HK-2 (cell line): ENCODE measurements at regions not wholly inside any gene's neighbourhood (a gene's known extent, or its start where the extent isn't known, plus 50 kb on each side); places are given as distances from the start of the nearest gene placed in this dataset.

ENCODE experiments used
- DNase-seq: peaks from one replicate; pipeline ENCODE4 v3.0.0-alpha.2; 2018; ENCODE audit not compliant: unreplicated experiment

DNA sequence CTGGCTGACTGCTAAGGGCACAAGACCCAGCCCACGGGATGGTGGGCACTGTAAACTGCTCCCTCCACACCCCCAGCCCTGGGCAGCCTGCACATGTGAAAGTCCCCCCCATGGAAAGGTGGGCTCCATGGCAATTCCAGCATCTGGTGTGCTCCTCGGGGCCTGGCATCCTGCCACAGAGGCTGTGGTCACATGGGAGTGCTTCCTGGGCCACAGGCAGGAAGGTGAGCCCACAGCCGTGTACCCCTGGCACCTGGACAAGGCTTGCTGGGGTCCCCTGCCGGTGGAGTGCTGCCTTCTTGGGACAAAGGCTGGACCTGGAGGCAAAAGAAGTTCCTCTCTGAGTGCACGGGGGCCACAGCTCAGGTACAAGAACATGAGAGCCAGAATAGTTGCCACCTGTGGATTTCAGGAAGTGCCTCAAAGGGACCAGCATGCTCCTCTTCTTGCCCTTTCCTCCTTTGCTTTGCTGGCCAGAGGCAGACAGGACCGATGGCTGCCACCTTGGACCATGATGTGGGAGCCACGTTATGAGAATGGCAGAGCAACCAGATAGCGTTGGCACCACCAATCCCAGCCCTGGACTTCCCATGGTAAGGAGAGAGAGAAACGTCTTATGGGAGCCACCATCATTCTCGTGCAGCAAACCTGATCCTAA, 120.2 kb upstream of the MLN start:
- DNase-seq = no peak

GRCh38 chr6:33921745-33922144, 117.9 kb upstream of the MLN start:
- no peak for DNase-seq

- no peak for DNase-seq
Measured at GRCh38 chr6:33918175-33918695, 114.4 kb upstream of the MLN start.

DNA sequence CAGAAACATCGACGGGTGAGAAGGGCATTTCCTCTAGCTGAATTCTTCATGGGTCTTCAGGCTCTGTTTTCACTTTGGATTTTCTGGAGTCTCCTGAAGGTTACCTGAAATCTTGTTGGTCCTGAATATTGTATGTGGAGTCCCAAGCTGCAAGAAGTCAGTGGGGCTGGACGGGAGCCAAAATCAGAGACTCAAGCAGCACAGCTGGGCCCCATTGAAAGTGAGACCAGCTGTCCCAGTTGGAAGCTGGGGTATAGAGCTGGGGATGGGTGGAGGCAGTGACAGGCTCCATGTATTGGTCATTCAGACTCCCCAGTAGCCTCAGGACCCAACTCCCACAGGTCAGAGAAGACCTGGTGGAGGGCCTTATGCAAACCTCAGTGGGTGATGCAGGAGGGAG, 111.3 kb upstream of the MLN start:
- no peak for DNase-seq

- no peak for DNase-seq
Measured at GRCh38 chr6:33914645-33915044, 110.8 kb upstream of the MLN start.

GRCh38 chr6:33912195-33912594, 108.4 kb upstream of the MLN start:
- no peak for DNase-seq

- no peak for DNase-seq
Measured at GRCh38 chr6:33911488-33911887, 107.7 kb upstream of the MLN start.

- DNase-seq = no peak
Measured at GRCh38 chr6:33910594-33910993, 106.8 kb upstream of the MLN start.

DNA sequence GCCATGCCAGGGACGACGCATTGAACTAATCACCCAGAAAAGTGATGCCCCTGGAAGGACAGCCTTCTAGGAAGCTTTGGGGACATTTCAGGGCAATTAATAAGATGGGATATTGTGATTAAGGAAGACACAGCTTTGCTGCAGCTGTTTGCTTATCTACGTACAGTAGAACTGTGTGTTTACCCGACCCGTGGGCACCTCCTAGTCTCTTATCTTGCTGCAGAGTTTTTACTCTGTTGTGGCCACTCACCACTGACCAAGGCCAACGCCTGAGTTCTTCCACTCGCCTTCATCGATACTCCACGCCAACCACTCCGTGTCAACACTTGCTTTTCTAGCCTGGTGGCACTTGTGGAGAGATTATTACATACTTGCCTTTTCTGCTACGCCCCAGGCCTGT, 105.9 kb upstream of the MLN start:
- no peak for DNase-seq

GRCh38 chr6:33908025-33908424, 104.2 kb upstream of the MLN start:
- peak; percentile 9 for DNase-seq

DNA sequence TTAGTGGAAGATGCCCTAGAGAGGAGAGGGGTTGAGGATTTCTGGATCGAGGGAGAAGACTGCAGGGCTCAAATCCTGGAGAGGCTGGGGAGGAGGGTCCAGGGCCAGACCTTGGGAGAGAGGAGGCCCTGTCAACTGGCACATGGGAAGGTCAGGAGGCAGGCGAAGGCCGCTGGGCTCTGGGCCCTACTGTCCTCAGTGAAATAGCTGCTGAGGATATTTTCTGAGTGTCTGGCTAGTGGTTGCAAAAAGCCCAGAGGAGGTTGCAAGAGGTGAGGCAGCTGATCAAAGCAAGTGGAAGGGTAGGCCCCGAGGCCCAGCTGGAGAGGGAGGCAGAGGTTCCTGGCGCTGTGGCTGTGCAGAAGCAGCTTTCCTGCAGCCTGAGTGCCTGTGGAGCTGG, 103.4 kb upstream of the MLN start:
- no peak for DNase-seq

DNA sequence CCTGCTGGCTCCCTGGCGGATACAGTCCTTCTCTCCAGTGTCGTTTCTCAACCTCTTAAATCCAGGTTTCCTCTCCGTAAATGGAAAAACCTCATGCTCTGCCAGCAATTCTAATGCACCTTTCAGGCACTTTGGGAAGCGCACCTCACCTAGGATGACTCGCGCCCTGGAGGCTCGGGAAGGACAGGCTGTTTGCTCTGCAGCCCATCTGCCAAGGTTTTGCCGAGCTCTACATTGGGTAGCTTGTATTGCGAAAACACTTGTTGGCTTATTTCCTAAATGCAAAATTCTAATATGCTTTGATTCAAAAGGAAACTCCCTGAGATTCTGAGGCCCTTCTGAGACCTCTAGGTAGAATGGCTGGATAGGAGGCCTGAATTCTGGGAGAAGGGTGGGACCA, 102.6 kb upstream of the MLN start:
- DNase-seq = no peak

GRCh38 chr6:33905071-33905609, 101.3 kb upstream of the MLN start:
- DNase-seq = no peak

DNA sequence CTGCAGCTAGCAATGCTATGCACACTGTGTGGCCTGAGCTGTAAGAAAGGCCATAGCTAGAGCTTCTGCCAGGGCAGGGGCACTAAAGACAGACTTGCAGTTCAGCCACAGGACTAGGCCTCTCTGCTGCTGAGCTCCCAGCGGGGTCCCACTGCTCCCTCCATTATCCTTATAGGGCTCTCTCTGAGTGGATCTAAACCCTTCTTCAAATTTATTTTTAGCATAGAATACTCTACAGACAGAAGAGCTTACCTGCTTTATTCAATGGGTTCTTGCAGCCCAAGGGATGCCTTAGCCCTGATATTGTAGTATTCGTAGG, 100.9 kb upstream of the MLN start:
- DNase-seq = no peak

DNA sequence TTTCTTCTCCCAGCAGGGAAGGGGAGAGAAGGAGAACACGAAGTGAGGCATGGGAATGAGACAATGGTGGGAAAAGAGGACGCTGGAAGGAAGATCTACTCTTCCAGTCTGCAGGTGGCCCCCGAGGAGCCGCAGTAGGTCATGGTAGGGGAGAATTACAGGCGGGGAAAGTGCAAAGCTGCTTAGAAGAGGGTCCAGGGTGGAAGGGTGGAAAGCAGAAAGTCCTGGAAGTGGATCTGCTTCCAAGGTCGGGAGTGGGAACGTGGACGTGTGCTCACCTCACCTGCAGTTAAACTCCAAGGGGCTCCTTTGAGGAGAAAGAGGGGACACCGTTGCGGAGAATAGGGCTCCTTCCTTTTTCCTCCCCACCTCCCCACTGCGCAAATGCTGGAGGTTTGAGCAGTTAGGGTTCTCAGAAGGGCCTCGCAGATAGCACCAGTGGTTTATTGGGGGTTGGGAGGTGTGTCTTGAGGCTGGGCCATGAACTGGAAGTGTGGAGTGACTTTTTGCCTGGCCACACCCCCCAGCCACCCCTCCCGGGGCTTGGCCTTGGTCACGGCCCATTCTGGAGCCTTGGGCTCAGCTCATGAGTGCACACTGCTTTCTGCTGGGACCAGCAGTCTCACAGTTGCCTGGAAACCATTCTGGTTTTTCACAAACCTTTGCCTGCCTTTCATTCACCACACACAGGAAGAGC, 100.4 kb upstream of the MLN start:
- DNase-seq = no peak

DNA sequence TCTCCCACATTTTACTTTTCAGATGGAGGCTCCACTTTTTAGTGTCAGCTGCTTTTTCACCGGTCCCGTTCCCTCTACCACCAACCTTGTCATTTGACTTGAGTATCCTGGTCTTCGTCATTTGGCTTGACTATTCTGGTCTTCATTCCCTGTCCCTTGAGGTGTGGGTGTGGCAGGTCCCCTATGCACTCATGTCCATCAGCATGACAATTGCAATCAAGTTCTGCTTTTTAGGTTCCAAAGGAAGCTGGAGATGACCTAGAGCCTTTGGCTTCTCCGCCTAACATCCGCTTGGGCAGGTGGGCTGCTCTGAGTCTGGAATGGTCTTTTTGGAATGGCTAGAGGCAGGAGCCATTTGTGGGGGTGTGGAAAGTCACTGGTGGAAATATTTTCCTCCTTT, 99.8 kb upstream of the MLN start:
- DNase-seq = no peak

DNA sequence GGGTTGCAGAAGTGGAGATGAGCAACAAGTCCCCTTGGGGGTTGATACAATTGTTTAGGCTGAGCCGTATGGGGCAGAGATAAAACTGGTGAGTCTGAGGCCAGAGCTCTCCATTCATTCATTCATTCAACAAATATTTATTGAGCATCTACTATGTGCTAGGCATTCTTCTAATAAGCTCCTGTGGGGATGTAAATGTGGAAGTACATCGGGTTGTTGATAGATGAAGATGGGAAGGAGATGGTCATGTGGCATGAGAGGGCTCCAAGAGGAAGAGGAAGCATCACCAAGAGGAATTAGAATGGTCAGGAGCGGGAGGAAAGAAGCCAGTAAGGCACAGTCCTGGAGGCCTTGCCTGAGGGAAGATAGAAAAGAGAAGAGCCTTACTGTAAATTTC, 98.7 kb upstream of the MLN start:
- DNase-seq = no peak

GRCh38 chr6:33901822-33902456, 98.1 kb upstream of the MLN start:
- no peak for DNase-seq

GRCh38 chr6:33898771-33899170, 95.0 kb upstream of the MLN start:
- peak; percentile 41 for DNase-seq

GRCh38 chr6:33897189-33897780, 93.5 kb upstream of the MLN start:
- DNase-seq = no peak

- DNase-seq = no peak
Measured at GRCh38 chr6:33896391-33897188, 92.8 kb upstream of the MLN start.

- DNase-seq = no peak
Measured at GRCh38 chr6:33895988-33896387, 92.2 kb upstream of the MLN start.
